CD1c-positive myeloid dendritic cell (primary cell): ENCODE measurements at regions not wholly inside any gene's neighbourhood (a gene's known extent, or its start where the extent isn't known, plus 50 kb on each side); places are given as distances from the start of the nearest gene placed in this dataset.
"Not testable (repeated sequence)": the region's sequence is repeated elsewhere in the genome, so short reads cannot be mapped to it uniquely, and the experiment has no call there.

Experiments
- DNase-seq: peaks from one replicate; pipeline ENCODE4 v3.0.0-alpha.2; 2016; ENCODE audit errors: extremely low spot score

GRCh38 chr13:40355126-40355724 lies 311.2 kb downstream of the FOXO1 start:
- DNase-seq: no peak

DNA sequence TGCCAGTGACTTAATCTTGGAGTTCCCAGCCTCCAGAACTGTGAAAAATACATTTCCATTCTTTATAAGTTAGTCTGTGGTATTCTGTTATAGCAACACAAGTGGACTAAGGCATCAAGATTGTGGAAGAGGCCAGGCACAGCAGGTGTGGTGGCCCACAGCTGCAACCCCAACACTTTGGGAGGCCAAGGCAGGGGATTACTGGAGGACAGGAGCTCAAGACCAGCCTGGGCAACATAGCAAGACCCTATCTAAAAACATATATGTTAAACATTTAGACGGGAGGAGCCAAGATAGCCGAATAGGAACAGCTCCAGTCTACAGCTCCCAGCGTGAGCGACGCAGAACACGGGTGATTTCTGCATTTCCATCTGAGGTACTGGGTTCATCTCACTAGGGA lies 310.4 kb downstream of the FOXO1 start:
- no peak for DNase-seq

- DNase-seq: not testable (repeated sequence)
Observed at GRCh38 chr13:40356458-40356857, 310.0 kb downstream of the FOXO1 start.

DNA sequence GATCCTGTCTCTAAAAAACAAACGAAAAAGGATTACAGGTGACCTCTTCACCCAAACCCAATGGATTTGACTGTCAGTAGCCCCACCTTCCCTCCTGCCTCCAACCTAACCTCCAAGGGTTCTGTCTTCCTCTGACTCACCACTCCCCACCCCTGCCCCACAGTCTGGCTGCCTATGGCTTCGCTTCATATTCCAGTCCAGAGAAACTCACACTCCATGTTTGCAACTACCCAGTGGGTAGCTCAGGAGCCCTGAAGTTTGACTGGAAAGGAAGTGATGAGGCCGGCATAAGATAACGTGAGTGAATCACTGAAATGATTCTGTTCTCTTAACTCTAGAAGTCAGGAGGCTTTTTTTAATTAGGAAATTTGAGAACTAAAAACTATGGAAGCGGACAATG lies 303.9 kb downstream of the FOXO1 start:
- no peak for DNase-seq

GRCh38 chr13:40363653-40364052 lies 302.8 kb downstream of the FOXO1 start:
- no peak for DNase-seq

- no peak for DNase-seq
Observed at GRCh38 chr13:40366119-40366518, 300.3 kb downstream of the FOXO1 start.

DNA sequence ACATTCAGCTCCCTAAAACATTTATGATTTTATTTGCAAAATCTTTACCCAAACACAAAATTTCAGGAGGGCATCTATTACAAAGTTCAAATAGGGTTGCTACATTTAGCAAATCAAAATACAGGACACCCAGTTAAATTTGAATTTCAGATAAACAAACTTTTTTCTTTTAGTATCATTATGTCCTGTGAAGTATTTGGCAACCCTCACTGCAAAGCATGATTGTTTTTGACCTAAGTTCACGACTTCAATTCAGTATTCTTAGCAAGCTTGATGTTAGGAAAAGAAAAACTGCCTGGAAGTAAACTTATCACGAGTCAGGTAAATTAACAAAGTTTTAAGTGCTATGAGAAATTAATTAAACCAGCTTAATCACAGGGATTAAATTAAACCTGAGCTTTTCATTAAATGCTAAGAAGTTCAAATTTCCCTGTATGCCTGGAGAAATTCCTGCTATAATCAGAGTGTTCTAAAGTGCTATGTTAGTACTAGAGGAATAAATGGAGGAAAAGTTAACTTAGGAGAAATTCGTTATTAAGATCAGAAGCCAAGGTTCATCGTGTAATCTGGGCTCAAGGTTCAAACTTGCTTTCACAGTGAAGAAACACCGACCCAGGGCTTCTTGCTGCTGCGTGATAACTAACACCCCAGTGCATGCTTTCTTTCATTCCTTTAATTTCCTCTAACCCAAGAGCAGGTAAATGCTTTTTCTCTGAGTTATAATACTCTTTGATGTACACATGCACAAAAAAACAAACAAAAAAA lies 298.1 kb downstream of the FOXO1 start:
- DNase-seq: no peak

GRCh38 chr13:40370661-40371060 lies 295.8 kb downstream of the FOXO1 start:
- no peak for DNase-seq

- DNase-seq: no peak
Observed at GRCh38 chr13:40371531-40372125, 294.8 kb downstream of the FOXO1 start.

- not testable (repeated sequence) for DNase-seq
Observed at GRCh38 chr13:40373608-40374007, 292.8 kb downstream of the FOXO1 start.

DNA sequence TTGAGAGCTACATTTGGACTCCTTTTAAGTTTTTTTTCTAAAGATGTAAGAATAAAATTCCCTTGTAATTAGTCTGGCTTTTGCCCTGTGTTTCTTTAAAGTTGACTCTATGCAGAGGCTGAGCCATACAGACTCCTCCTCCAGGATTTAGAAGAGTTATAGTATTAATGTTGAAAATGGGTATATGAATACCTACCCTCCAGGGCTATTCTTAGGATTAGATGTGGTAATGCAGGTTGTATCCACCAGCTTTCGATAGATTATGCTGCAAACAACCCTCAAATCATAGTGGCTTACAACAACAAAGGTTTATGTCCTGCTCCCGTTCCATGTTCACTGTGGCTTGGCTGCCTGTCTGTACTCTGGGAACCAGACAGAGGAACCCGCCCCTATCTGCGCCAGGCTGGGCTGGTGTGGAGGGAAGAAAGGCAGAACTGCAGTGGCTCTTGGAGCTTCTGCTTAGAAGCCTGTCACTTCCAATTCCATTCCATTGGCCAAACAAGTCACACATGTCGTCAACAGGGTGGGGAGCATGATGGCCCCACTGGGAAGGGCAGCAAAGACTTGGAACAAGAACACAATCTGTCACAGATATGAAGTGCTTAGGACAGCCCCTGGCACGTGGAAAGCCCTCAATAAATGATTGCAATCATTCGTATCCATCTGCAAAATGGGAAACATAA lies 290.8 kb downstream of the FOXO1 start:
- no peak for DNase-seq

- no peak for DNase-seq
Observed at GRCh38 chr13:40376296-40376849, 290.1 kb downstream of the FOXO1 start.

DNA sequence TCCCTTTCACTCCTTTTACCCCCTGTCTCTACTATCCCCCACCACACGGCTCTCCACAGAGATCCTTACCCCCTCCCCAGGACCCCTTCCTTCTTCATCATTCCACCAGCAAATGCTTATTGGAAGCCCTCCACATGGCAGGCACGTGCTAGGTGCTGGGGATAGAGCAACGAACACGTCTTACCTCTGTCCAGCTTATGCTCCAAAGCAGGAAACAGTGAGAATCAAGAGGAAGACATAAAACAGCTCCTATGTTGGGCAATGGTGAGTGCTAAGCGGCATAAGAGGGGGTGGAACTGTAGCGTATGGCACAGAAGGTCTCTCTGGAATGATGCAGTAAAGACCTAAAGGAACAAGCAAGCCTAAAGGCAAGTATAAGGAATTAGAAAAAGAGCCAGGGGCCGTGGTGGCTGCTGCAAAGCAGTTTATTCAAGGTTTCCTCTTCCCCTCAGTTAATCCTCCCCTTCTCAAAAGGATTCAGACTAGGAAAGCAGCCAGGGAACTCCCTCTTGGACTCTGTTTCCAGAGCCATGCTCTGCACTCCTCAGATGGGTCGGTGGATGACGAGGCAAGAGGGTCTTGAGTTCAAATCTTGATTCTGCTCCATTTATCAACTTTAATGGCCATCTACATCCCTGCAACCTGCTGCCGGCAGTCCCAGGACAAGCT lies 289.4 kb downstream of the FOXO1 start:
- no peak for DNase-seq

GRCh38 chr13:40377783-40378182 lies 288.7 kb downstream of the FOXO1 start:
- no peak for DNase-seq

- DNase-seq: no peak
Observed at GRCh38 chr13:40379196-40379595, 287.2 kb downstream of the FOXO1 start.

DNA sequence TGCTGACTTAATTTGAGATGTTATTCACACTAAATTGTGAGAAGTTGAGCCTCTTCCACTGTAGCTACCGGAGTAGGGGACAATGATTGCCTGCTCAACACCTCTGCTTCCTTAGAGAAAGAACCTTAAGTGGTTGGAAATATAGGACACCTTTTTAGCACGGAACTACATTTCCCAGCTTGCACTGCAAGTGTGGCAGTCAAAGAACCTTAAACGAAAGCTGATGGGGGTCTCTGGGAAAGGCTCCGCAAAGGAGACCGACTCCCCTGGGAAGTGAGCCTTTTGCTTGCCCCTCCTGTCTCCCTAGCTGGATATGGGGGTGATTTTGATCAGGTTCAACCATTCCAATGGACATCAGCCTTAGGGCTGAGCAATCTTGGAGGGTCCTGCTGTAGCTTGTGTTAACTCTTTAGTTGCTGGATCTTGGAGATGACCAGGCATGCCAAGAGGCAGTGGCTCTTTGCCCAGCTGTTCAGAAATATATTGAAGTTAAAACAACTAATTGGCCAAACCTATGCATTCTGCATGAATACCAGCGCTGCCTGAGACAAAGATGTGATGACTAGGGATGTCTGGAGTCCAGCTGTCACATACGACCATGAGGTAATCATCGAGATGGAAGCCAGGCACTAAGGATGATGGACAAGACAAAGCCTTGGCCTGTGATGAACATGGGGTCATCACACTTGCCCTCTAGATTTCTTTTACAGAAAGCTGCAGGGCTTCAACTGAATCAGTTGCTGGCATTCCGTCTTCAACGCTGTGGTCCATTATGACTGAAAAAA lies 286.5 kb downstream of the FOXO1 start:
- DNase-seq: no peak

DNA sequence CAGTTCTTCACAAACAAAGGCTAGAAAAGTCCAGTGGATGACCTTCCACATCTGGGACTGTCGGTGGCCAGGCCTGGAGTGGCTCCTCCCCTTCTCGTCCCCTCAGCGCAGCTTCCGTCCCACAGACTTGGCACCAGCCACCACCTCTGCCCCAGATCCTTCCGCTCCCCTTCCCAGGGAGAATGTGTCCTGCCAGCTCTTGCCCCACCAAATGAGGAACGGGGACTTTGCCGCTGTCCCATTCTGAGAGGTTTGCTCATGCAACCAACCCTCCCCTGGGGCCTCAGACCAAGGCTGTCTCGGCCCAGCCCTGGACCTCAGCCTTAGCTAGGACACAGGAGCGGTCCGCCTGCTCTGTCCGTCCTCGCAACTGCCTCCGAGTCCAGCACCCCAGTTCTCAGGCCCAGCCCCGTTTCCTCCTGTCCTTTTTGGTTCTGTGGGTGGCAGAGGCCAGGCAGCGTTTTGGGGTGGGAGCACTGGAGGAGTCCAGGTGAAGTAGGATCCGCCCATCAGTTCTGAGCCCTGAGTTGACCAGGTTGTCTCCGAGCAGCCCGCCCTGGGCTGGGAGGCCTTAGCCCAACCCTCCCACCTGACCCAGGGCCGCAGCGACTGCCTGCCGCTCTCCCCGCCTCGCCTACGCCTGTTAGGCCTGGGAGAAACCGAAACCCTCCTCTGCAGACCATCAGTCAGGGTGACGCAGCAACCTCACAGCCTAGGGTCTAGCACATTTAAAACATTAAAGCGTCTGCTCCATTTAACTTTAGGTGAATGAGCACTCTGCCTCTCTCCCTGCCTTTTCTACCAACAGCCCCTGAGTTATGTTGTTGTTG lies 284.3 kb downstream of the FOXO1 start:
- DNase-seq: no peak

- no peak for DNase-seq
Observed at GRCh38 chr13:40383132-40383531, 283.3 kb downstream of the FOXO1 start.

DNA sequence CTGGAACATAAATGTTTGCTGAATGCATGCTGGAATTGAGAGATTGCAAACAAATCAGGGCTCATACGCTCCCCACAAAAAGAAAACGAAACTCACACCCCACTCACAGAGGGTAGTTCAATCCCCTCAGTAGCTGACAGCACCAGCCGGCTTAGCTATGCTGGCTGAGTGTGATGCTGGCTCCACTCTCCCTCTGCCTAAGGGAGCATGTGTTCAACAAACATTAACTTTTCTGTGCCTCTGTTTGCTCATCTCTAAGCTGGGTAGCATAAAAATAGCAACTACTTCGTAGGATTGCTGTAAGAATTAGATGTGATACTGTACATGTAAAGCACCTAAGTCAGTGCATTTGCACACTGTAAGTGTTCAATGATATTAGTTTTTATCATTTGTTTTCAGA lies 282.6 kb downstream of the FOXO1 start:
- no peak for DNase-seq
